ENCODE measurements at regions not wholly inside any gene's neighbourhood (a gene's known extent, or its start where the extent isn't known, plus 50 kb on each side); places are given as distances from the start of the nearest gene placed in this dataset.

DNA sequence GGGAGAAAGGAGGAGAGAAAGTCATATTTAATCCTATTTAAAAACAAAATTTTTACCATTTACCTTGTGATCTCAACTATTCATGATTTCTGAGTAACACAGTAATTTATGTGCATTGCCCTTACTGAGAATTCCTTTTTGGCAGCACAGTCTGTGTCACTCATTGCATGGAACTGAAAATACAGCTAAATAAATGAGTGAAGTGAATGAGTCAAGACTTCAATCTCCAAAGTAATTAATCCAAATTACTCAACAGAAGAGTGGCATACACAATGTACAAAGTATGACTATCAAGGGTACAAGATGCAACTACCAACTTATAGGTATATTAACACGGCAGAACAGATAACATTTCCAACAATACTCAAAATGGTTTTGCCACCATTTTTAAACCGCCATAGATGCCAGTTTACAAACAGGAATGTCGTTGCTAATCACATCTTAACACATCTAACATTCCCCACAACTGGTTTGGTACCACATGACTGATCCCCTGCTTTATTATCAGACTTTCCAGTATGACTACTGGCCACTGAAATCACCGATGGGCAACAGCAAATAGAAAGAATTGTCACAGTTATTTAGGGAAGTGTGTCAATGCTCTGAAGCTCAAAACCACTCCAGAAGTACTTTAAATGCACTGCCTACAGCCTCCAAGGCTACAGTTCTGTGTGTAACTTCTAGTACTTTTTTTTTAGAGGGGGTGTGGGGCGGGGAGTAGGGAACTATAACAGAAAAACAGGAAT is 410.4 kb downstream of the SHQ1 start:
- ChIA-PET CTCF (no interaction called here), POLR2A (ENCODE audit: unreplicated experiment) (no interaction called here)
- no peak overlapping the region for H2AK5ac ChIP-seq (ENCODE audit: low read depth, low read length)
- ATAC-seq (ENCODE audit: low read depth) = no peak
- no peaks in the 10 kb centered on the region for H3K27me3 ChIP-seq (ENCODE audit: control insufficient read depth, insufficient read depth, low read length)
- H2BK20ac ChIP-seq (ENCODE audit: low read depth, low read length) = no peak overlapping the region
- WGBS, 2 experiments (ENCODE audit: extremely low coverage in 2 of 2, insufficient read length in 1 of 2) = no CpG with 5 or more reads among the region's 5 CpGs
- H2BK5ac ChIP-seq (ENCODE audit: low read depth, low read length, poor library complexity, severe bottlenecking) = no peak overlapping the region
- H2AK9ac ChIP-seq (replicated peaks; ENCODE audit: low read depth, low read length, poor library complexity) = no peak overlapping the region
- H3K4me3 ChIP-seq (ENCODE audit: insufficient read depth, low read depth, low read length) = no peak overlapping the region
- no peak overlapping the region for H3K14ac ChIP-seq (replicated peaks; ENCODE audit: low read depth, low read length)
- no peak overlapping the region for H3K18ac ChIP-seq (ENCODE audit: low read depth, low read length)
- TF ChIP-seq, protein P1, sequence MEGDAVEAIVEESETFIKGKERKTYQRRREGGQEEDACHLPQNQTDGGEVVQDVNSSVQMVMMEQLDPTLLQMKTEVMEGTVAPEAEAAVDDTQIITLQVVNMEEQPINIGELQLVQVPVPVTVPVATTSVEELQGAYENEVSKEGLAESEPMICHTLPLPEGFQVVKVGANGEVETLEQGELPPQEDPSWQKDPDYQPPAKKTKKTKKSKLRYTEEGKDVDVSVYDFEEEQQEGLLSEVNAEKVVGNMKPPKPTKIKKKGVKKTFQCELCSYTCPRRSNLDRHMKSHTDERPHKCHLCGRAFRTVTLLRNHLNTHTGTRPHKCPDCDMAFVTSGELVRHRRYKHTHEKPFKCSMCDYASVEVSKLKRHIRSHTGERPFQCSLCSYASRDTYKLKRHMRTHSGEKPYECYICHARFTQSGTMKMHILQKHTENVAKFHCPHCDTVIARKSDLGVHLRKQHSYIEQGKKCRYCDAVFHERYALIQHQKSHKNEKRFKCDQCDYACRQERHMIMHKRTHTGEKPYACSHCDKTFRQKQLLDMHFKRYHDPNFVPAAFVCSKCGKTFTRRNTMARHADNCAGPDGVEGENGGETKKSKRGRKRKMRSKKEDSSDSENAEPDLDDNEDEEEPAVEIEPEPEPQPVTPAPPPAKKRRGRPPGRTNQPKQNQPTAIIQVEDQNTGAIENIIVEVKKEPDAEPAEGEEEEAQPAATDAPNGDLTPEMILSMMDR (conservative IDR thresholded peaks at IDR 0.05; ENCODE audit: low read depth, low read length) = no peak
- TF ChIP-seq BHLHE40 (IDR thresholded peaks at IDR 0.05; ENCODE audit: low read depth, low read length) (no peak), SMC3 (IDR thresholded peaks at IDR 0.05; ENCODE audit: low read depth, low read length) (no peak), NFE2L2 (IDR thresholded peaks at IDR 0.05; ENCODE audit: low read depth, low read length) (no peak), RCOR1 (IDR thresholded peaks at IDR 0.05; ENCODE audit: insufficient replicate concordance, low read length) (no peak), RAD21 (IDR thresholded peaks at IDR 0.05; ENCODE audit: low read length) (no peak), CHD1 (IDR thresholded peaks at IDR 0.05; ENCODE audit: low read depth, low read length) (no peak), MAFK (IDR thresholded peaks at IDR 0.05; ENCODE audit: low read depth, low read length) (no peak), RFX5 (IDR thresholded peaks at IDR 0.05; ENCODE audit: low read depth, low read length) (no peak), FOS (IDR thresholded peaks at IDR 0.05; ENCODE audit: low read depth, low read length) (no peak), POLR2A (IDR thresholded peaks at IDR 0.05; ENCODE audit: low read depth, low read length) (no peak), MAZ (IDR thresholded peaks at IDR 0.05; ENCODE audit: borderline replicate concordance, low read depth, low read length) (no peak), CEBPB (IDR thresholded peaks at IDR 0.05; ENCODE audit: low read depth, low read length) (no peak), USF2 (IDR thresholded peaks at IDR 0.05; ENCODE audit: low read depth, low read length) (no peak), MXI1 (IDR thresholded peaks at IDR 0.05; ENCODE audit: borderline replicate concordance, low read depth, low read length) (no peak)
- TF ChIP-seq, protein P2, sequence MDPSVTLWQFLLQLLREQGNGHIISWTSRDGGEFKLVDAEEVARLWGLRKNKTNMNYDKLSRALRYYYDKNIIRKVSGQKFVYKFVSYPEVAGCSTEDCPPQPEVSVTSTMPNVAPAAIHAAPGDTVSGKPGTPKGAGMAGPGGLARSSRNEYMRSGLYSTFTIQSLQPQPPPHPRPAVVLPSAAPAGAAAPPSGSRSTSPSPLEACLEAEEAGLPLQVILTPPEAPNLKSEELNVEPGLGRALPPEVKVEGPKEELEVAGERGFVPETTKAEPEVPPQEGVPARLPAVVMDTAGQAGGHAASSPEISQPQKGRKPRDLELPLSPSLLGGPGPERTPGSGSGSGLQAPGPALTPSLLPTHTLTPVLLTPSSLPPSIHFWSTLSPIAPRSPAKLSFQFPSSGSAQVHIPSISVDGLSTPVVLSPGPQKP (IDR thresholded peaks at IDR 0.05; ENCODE audit: borderline replicate concordance, low read depth, low read length) = no peak
- peaks cover 36 to 65% of the 10 kb centered on the region in 2 experiments for H3K79me1 ChIP-seq (ENCODE audit: low read depth in 1 of 2, low read length in 2 of 2)
- dilution Hi-C loops (cut with HindIII; ENCODE audit: low sequenced_read_pairs, unreplicated experiment) (no loop called here), intact Hi-C loops (cut with micrococcal nuclease) (no loop called here), in situ Hi-C loops (cut with MboI; ENCODE audit: low sequenced_read_pairs) (loop anchor here (25.0 kb wide), 1 partner anchor 649 kb away; no protein-coding TSS in a partner anchor)
- no peak overlapping the region for H2BK120ac ChIP-seq (ENCODE audit: low read depth, low read length)
- no peak overlapping the region for H4K91ac ChIP-seq (ENCODE audit: insufficient read depth, low read depth, low read length)
- peaks cover 3% of the 10 kb centered on the region for H3K36me3 ChIP-seq (ENCODE audit: control insufficient read depth, insufficient read depth, low read length)
- no peak overlapping the region for H4K8ac ChIP-seq (ENCODE audit: low read depth in 2 of 2, low read length in 2 of 2)
- H2BK15ac ChIP-seq (ENCODE audit: low read depth, low read length) = no peak overlapping the region
- H2AFZ ChIP-seq (replicated peaks; ENCODE audit: low read length, poor library complexity) = no peak overlapping the region
- no peak overlapping the region for H3K9ac ChIP-seq (ENCODE audit: low read depth, low read length)
- BruUV-seq (replicated peaks) = no TSS peak
- peaks cover 77% of the 10 kb centered on the region for H4K20me1 ChIP-seq (ENCODE audit: insufficient read depth, low read length)
- H3K9me1 ChIP-seq (ENCODE audit: insufficient read depth, low read length) = peaks cover 5% of the 10 kb centered on the region
- H3K27ac ChIP-seq (ENCODE audit: insufficient read depth, low read length) = no peak overlapping the region
- no peaks in the 10 kb centered on the region for H3K9me3 ChIP-seq (ENCODE audit: control insufficient read depth, insufficient read depth, low read length)
- H3K4me2 ChIP-seq (ENCODE audit: low read depth, low read length) = no peak overlapping the region
- no peak overlapping the region for H3K23ac ChIP-seq (ENCODE audit: low read depth, low read length)
- DNase-seq = no peak
- H4K5ac ChIP-seq (ENCODE audit: low read depth, low read length) = no peak overlapping the region
- H3K4ac ChIP-seq (ENCODE audit: low read depth, low read length) = no peak overlapping the region
- H3K56ac ChIP-seq (ENCODE audit: extremely low read depth, insufficient read depth, low read length) = no peak overlapping the region
- no peaks in the 10 kb centered on the region for H3K4me1 ChIP-seq (ENCODE audit: control insufficient read depth, insufficient read depth, low read length)

All from IMR-90 (cell line).